GM10266 (cell line): ENCODE measurements at regions not wholly inside any gene's neighbourhood (a gene's known extent, or its start where the extent isn't known, plus 50 kb on each side); places are given as distances from the start of the nearest gene placed in this dataset.

Experiments used
- DNase-seq: peaks from one replicate; pipeline ENCODE4 v3.0.0; 2012; ENCODE audit errors: extremely low spot score
- CTCF ChIP-seq: IDR thresholded peaks from 2 replicates; pipeline ENCODE4 v1.5.1; 2012; ENCODE audit warnings: mild to moderate bottlenecking, low read depth; ENCODE audit not compliant: control insufficient read depth, insufficient read depth; ENCODE audit errors: missing control alignments

GRCh38 chr5:57950616-57951228 is 468.1 kb upstream of the ACTBL2 start:
- no peak for DNase-seq
- no peak for TF ChIP-seq CTCF

GRCh38 chr5:57948091-57948490 is 465.5 kb upstream of the ACTBL2 start:
- no peak for TF ChIP-seq CTCF
- no peak for DNase-seq

- DNase-seq = no peak
- TF ChIP-seq CTCF = no peak
These were observed 464.6 kb upstream of the ACTBL2 start for GRCh38 chr5:57947181-57947580.

GRCh38 chr5:57940879-57941278 is 458.3 kb upstream of the ACTBL2 start:
- no peak for DNase-seq
- no peak for TF ChIP-seq CTCF

GRCh38 chr5:57940236-57940635 is 457.6 kb upstream of the ACTBL2 start:
- no peak for TF ChIP-seq CTCF
- no peak for DNase-seq

- no peak for DNase-seq
- TF ChIP-seq CTCF = no peak
These were observed 457.2 kb upstream of the ACTBL2 start for GRCh38 chr5:57939771-57940170.

GRCh38 chr5:57939335-57939734 is 456.7 kb upstream of the ACTBL2 start:
- no peak for TF ChIP-seq CTCF
- no peak for DNase-seq
